Hepatocyte (in vitro differentiated cells): ENCODE measurements at regions not wholly inside any gene's neighbourhood (a gene's known extent, or its start where the extent isn't known, plus 50 kb on each side); places are given as distances from the start of the nearest gene placed in this dataset.

Experiments used
- EZH2 ChIP-seq: fragments of 200-600 bp; sonication (generic); IDR thresholded peaks from 2 replicates; pipeline ENCODE4 v1.6.1; 2016; ENCODE audit warnings: antibody characterized with exemption, mild to moderate bottlenecking, borderline replicate concordance
- TF ChIP-seq, protein P1 (sequence below): fragments of 200-600 bp; sonication (generic); IDR thresholded peaks from 2 replicates; pipeline ENCODE4 v1.5.1; 2016; ENCODE audit warnings: antibody characterized with exemption, mild to moderate bottlenecking; ENCODE audit not compliant: poor library complexity

DNA sequence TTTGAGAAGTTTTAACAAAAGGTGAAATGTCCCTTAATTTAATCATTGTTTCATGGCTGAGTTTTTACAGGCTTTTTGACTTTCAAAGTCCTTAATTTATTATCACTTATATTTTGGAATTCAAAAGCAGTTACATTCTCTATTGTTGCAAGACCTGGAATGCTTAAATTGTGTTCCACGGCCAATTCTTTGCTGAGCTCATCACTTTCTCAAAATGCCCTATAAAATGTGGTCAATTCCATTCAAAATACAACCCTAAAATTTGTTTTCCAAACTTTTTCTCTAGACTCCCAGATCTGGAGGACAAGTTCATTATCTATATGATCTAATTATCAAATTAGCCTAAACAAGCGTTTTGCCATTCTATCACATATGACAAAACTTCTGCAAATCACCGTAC is 1051.2 kb downstream of the TDRD15 start:
- TF ChIP-seq, protein P1, sequence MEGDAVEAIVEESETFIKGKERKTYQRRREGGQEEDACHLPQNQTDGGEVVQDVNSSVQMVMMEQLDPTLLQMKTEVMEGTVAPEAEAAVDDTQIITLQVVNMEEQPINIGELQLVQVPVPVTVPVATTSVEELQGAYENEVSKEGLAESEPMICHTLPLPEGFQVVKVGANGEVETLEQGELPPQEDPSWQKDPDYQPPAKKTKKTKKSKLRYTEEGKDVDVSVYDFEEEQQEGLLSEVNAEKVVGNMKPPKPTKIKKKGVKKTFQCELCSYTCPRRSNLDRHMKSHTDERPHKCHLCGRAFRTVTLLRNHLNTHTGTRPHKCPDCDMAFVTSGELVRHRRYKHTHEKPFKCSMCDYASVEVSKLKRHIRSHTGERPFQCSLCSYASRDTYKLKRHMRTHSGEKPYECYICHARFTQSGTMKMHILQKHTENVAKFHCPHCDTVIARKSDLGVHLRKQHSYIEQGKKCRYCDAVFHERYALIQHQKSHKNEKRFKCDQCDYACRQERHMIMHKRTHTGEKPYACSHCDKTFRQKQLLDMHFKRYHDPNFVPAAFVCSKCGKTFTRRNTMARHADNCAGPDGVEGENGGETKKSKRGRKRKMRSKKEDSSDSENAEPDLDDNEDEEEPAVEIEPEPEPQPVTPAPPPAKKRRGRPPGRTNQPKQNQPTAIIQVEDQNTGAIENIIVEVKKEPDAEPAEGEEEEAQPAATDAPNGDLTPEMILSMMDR, result no peak
- TF ChIP-seq EZH2, result no peak
